ENCODE measurements at regions not wholly inside any gene's neighbourhood (a gene's known extent, or its start where the extent isn't known, plus 50 kb on each side); places are given as distances from the start of the nearest gene placed in this dataset.

GRCh38 chr4:184548648-184549341, 74.4 kb upstream of the IRF2 start:
- TF ChIP-seq, protein P1, sequence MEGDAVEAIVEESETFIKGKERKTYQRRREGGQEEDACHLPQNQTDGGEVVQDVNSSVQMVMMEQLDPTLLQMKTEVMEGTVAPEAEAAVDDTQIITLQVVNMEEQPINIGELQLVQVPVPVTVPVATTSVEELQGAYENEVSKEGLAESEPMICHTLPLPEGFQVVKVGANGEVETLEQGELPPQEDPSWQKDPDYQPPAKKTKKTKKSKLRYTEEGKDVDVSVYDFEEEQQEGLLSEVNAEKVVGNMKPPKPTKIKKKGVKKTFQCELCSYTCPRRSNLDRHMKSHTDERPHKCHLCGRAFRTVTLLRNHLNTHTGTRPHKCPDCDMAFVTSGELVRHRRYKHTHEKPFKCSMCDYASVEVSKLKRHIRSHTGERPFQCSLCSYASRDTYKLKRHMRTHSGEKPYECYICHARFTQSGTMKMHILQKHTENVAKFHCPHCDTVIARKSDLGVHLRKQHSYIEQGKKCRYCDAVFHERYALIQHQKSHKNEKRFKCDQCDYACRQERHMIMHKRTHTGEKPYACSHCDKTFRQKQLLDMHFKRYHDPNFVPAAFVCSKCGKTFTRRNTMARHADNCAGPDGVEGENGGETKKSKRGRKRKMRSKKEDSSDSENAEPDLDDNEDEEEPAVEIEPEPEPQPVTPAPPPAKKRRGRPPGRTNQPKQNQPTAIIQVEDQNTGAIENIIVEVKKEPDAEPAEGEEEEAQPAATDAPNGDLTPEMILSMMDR (IDR thresholded peaks at IDR 0.05): no peak

DNA sequence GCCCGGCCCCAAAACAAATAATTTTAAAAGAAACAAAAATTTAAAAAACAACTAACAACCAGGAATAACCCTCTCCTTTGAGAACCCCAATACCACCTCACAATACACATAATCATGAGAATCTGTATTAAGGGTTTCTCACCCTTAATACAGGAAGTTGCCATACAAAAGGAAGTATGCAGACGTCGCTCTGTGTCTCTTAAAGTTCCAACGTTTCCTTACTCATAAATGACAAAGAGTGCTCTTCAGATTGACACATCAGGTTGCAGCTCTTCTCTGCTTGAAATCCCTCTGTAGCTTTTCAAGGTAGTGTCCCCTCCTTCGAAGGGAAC, 73.9 kb upstream of the IRF2 start:
- TF ChIP-seq, protein P1 (IDR thresholded peaks at IDR 0.05): no peak

GRCh38 chr4:184544788-184545409, 70.5 kb upstream of the IRF2 start:
- TF ChIP-seq, protein P1 (IDR thresholded peaks at IDR 0.05): no peak

GRCh38 chr4:184541907-184542306, 67.6 kb upstream of the IRF2 start:
- TF ChIP-seq, protein P1 (IDR thresholded peaks at IDR 0.05): no peak

GRCh38 chr4:184540307-184540706, 66.0 kb upstream of the IRF2 start:
- TF ChIP-seq, protein P1 (IDR thresholded peaks at IDR 0.05): no peak

DNA sequence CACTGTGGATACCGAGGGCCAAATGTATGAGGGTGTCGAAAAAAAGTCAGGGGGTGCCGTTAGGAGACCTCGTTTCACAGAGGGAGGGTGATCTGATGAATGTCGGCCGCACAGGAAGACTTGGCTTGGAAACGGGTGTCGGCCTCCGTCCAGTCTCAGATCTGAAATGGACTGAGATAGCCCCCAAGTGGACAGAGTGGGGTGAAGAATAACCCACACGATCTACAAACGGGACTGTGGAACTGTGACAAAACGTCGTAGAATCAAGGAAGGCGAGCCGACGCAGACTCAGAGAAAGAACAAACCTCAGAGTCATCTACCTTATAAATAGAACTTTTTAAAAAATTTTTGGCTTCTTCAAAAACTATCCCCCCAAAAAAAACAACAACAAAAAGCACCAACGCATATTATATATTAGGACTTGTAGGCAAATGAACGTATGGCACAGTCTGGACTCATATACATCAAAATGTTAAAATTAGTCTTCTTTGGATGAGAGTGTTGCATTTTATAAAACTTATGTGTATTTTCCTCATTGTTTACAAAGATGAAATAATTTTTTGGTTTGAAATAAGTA, 63.8 kb upstream of the IRF2 start:
- TF ChIP-seq, protein P1 (IDR thresholded peaks at IDR 0.05): peak; percentile 63

GRCh38 chr4:184537269-184538022, 63.1 kb upstream of the IRF2 start:
- TF ChIP-seq, protein P1 (IDR thresholded peaks at IDR 0.05): no peak

Data from LNCAP (cell line).